HEK293T (cell line): ENCODE measurements at regions not wholly inside any gene's neighbourhood (a gene's known extent, or its start where the extent isn't known, plus 50 kb on each side); places are given as distances from the start of the nearest gene placed in this dataset.

Source experiments
- CTCF ChIA-PET: fragments of 350-600 bp; formaldehyde crosslinking; extraction: SDS; loops from one replicate; lab custom pipeline; 2021; ENCODE audit warnings: antibody characterized with exemption, inconsistent platforms; lab: Yijun Ruan, JAX
- POLR2A ChIA-PET: fragments of 350-600 bp; formaldehyde crosslinking; extraction: SDS; loops from one replicate; lab custom pipeline; 2020; ENCODE audit warnings: antibody characterized with exemption, inconsistent platforms; lab: Yijun Ruan, JAX
- DNase-seq: peaks from one replicate; pipeline ENCODE4 v3.0.0; 2012; ENCODE audit warnings: mixed read lengths; ENCODE audit errors: extremely low spot score
- ARNT ChIP-seq: fragments of 450-650 bp; IDR thresholded peaks from 2 replicates; pipeline ENCODE4 v1.6.1; 2017; ENCODE audit warnings: mild to moderate bottlenecking
- BHLHE40 ChIP-seq: fragments of 450-650 bp; IDR thresholded peaks from 2 replicates; pipeline ENCODE4 v1.6.1; 2016; ENCODE audit warnings: mild to moderate bottlenecking, moderate library complexity, borderline replicate concordance
- CTBP1 ChIP-seq: fragments of 450-650 bp; IDR thresholded peaks from 2 replicates; pipeline ENCODE4 v1.6.1; 2016; ENCODE audit warnings: borderline replicate concordance
- ELF4 ChIP-seq: fragments of 450-650 bp; IDR thresholded peaks from 2 replicates; pipeline ENCODE4 v1.6.1; 2017; ENCODE audit warnings: antibody characterized with exemption
- FOXA1 ChIP-seq: fragments of 450-650 bp; IDR thresholded peaks from 2 replicates; pipeline ENCODE4 v1.6.1; 2016; ENCODE audit warnings: mild to moderate bottlenecking
- FOXK2 ChIP-seq: fragments of 450-650 bp; IDR thresholded peaks from 2 replicates; pipeline ENCODE4 v1.6.1; 2016; ENCODE audit warnings: mild to moderate bottlenecking
- FOXM1 ChIP-seq: fragments of 450-650 bp; IDR thresholded peaks from 2 replicates; pipeline ENCODE4 v1.6.1; 2017; ENCODE audit warnings: mild to moderate bottlenecking, borderline replicate concordance
- HDGF ChIP-seq: fragments of 450-650 bp; IDR thresholded peaks from 2 replicates; pipeline ENCODE4 v1.6.1; 2017; ENCODE audit warnings: antibody characterized with exemption, borderline replicate concordance
- L3MBTL2 ChIP-seq: fragments of 450-650 bp; conservative IDR thresholded peaks from 2 replicates; pipeline ENCODE4 v1.6.1; 2016; ENCODE audit warnings: mild to moderate bottlenecking
- LEF1 ChIP-seq: fragments of 450-650 bp; IDR thresholded peaks from 2 replicates; pipeline ENCODE4 v1.6.1; 2017; ENCODE audit warnings: mild to moderate bottlenecking, borderline replicate concordance
- NFRKB ChIP-seq: fragments of 450-650 bp; IDR thresholded peaks from 2 replicates; pipeline ENCODE4 v1.6.1; 2016; ENCODE audit warnings: mild to moderate bottlenecking, moderate library complexity
- PKNOX1 ChIP-seq: fragments of 450-650 bp; IDR thresholded peaks from 2 replicates; pipeline ENCODE4 v1.6.1; 2016
- SP1 ChIP-seq: fragments of 450-650 bp; IDR thresholded peaks from 2 replicates; pipeline ENCODE4 v1.6.1; 2017
- SUZ12 ChIP-seq: fragments of 450-650 bp; IDR thresholded peaks from 2 replicates; pipeline ENCODE4 v1.6.1; 2016; ENCODE audit warnings: mild to moderate bottlenecking
- TARDBP ChIP-seq: fragments of 450-650 bp; IDR thresholded peaks from 2 replicates; pipeline ENCODE4 v1.6.1; 2016
- ZNF384 ChIP-seq: fragments of 450-650 bp; IDR thresholded peaks from 2 replicates; pipeline ENCODE4 v1.6.1; 2016

- TF ChIP-seq TARDBP: no peak
- TF ChIP-seq ELF4: no peak
- no peak for TF ChIP-seq NFRKB
- no peak for TF ChIP-seq ARNT
- TF ChIP-seq ZNF384: no peak
- no peak for TF ChIP-seq LEF1
- no peak for TF ChIP-seq FOXK2
- no peak for TF ChIP-seq L3MBTL2
- no peak for TF ChIP-seq HDGF
- no peak for TF ChIP-seq SP1
- no peak for TF ChIP-seq SUZ12
- no peak for TF ChIP-seq BHLHE40
- no peak for DNase-seq
- CTCF ChIA-PET: no interaction called here
- POLR2A ChIA-PET: no interaction called here
Observed at GRCh38 chr6:22699151-22699550, 129.8 kb downstream of the HDGFL1 start.

GRCh38 chr6:22706651-22707050, 137.3 kb downstream of the HDGFL1 start:
- TF ChIP-seq SP1 (no peak), SUZ12 (no peak), PKNOX1 (no peak), TARDBP (no peak), NFRKB (no peak), ELF4 (no peak), L3MBTL2 (no peak), BHLHE40 (no peak), FOXA1 (no peak), HDGF (no peak), CTBP1 (no peak), ZNF384 (no peak), FOXM1 (no peak), FOXK2 (no peak), LEF1 (no peak), ARNT (no peak)
- no peak for DNase-seq
- ChIA-PET POLR2A (no interaction called here), CTCF (no interaction called here)

GRCh38 chr6:22708469-22708868, 139.1 kb downstream of the HDGFL1 start:
- ChIA-PET CTCF (no interaction called here), POLR2A (no interaction called here)
- TF ChIP-seq HDGF: no peak
- TF ChIP-seq L3MBTL2: no peak
- TF ChIP-seq CTBP1: no peak
- no peak for TF ChIP-seq LEF1
- no peak for TF ChIP-seq ZNF384
- TF ChIP-seq FOXA1: no peak
- TF ChIP-seq PKNOX1: no peak
- TF ChIP-seq ARNT: no peak
- no peak for TF ChIP-seq SP1
- no peak for TF ChIP-seq FOXK2
- TF ChIP-seq FOXM1: no peak
- no peak for TF ChIP-seq NFRKB
- no peak for TF ChIP-seq TARDBP
- no peak for TF ChIP-seq ELF4
- no peak for TF ChIP-seq SUZ12
- TF ChIP-seq BHLHE40: no peak
- DNase-seq: no peak

GRCh38 chr6:22709803-22710202, 140.4 kb downstream of the HDGFL1 start:
- DNase-seq: no peak
- ChIA-PET POLR2A (no interaction called here), CTCF (no interaction called here)
- no peak for TF ChIP-seq ZNF384
- TF ChIP-seq CTBP1: no peak
- no peak for TF ChIP-seq SUZ12
- no peak for TF ChIP-seq FOXK2
- TF ChIP-seq LEF1: no peak
- TF ChIP-seq HDGF: no peak
- TF ChIP-seq SP1: no peak
- no peak for TF ChIP-seq BHLHE40
- TF ChIP-seq FOXA1: no peak
- TF ChIP-seq TARDBP: no peak
- TF ChIP-seq FOXM1: no peak
- no peak for TF ChIP-seq PKNOX1
- no peak for TF ChIP-seq ARNT
- TF ChIP-seq NFRKB: no peak
- no peak for TF ChIP-seq ELF4
- TF ChIP-seq L3MBTL2: no peak

GRCh38 chr6:22716721-22717120, 147.4 kb downstream of the HDGFL1 start:
- no peak for TF ChIP-seq FOXK2
- no peak for TF ChIP-seq ARNT
- no peak for TF ChIP-seq LEF1
- TF ChIP-seq FOXA1: no peak
- TF ChIP-seq FOXM1: no peak
- TF ChIP-seq SUZ12: no peak
- TF ChIP-seq ELF4: no peak
- TF ChIP-seq PKNOX1: no peak
- no peak for TF ChIP-seq L3MBTL2
- TF ChIP-seq TARDBP: no peak
- TF ChIP-seq HDGF: no peak
- POLR2A ChIA-PET: no interaction called here
- no peak for DNase-seq
- CTCF ChIA-PET: no interaction called here

- TF ChIP-seq FOXA1: no peak
- DNase-seq: no peak
- POLR2A ChIA-PET: no interaction called here
- CTCF ChIA-PET: no interaction called here
Observed at GRCh38 chr6:22717915-22718314, 148.5 kb downstream of the HDGFL1 start.
